GM12873 (cell line): ENCODE measurements at regions not wholly inside any gene's neighbourhood (a gene's known extent, or its start where the extent isn't known, plus 50 kb on each side); places are given as distances from the start of the nearest gene placed in this dataset.

ENCODE experiments used
- TF ChIP-seq, protein P1 (sequence below): IDR thresholded peaks from 2 replicates; pipeline ENCODE4 v1.5.1; 2012; ENCODE audit warnings: low read depth, mild to moderate bottlenecking, moderate library complexity, low read length, control low read depth; ENCODE audit not compliant: insufficient read depth; ENCODE audit errors: missing control alignments

DNA sequence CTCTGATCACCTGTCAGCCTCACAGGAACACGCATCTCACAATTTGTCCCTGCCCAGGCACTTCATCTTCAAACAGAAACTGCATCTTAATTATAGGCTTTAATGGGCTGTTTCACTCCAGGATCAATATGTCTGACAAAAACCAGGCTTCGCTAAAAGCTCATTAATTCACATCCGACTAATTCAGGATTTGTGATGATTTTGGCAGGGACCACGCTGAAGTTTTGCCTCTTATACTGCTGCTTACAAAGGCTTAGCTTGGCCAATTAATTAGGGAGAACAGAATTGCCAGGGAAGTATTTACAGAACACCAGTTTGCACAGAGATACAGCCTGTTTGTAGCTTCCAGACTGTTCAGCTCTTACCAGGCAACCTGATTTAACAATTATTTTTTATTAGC lies 541.0 kb upstream of the SPTLC3 start:
- TF ChIP-seq, protein P1, sequence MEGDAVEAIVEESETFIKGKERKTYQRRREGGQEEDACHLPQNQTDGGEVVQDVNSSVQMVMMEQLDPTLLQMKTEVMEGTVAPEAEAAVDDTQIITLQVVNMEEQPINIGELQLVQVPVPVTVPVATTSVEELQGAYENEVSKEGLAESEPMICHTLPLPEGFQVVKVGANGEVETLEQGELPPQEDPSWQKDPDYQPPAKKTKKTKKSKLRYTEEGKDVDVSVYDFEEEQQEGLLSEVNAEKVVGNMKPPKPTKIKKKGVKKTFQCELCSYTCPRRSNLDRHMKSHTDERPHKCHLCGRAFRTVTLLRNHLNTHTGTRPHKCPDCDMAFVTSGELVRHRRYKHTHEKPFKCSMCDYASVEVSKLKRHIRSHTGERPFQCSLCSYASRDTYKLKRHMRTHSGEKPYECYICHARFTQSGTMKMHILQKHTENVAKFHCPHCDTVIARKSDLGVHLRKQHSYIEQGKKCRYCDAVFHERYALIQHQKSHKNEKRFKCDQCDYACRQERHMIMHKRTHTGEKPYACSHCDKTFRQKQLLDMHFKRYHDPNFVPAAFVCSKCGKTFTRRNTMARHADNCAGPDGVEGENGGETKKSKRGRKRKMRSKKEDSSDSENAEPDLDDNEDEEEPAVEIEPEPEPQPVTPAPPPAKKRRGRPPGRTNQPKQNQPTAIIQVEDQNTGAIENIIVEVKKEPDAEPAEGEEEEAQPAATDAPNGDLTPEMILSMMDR, result no peak

DNA sequence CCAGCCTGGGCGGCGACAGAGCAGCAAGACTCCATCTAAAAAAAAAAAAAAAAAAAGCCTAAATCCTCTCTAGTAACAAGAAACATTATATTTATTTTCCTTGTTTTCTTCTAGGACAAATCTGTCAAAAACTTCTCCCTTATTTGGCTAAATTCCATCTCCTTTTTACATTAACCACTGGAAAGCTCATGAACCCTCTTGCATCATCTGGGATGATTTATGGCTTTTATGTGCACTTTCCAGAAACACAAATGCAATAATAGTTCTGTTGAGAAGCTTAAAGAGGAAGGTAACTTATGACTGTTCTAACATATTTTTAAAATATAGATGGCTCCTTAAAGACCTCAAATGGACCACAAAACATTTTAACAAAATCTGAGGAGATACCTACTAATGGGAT lies 526.1 kb upstream of the SPTLC3 start:
- TF ChIP-seq, protein P1, result no peak

DNA sequence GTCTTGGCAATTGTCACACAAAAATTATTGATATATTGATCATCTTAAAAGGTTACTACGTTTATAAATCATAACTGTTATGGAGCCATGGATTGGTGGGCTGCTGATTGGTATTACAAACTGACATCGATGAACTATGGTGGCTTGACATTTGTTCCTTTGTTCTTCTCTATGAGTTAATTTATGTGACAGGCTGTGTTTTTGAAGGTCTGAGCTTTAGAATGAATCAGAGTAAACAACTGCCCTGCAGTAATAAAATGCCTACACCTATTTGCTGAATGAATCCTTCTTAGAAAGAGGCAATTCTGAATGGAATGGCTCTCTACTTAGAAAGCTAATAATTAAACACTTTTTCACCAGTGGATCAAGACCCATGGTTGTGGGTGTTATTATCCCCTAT lies 506.3 kb upstream of the SPTLC3 start:
- TF ChIP-seq, protein P1, result no peak

DNA sequence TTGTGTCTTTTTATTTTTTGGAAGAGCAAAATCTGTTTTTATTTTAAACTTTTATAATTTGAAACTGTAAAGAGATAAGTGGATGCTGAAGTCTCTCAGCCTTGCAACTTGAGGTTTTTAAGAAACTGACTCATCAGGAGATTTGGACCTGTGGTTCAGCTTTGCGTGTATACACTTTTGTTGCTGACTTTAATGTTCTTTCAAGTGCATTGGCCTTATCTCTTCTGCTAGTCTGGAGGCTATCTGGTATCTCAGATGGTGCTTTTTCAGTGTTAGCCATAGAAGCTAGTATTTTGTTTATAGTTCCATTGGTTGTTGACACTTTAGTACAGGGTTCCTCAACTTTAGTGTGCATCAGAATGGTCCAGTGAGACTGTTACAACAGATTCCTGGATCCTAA lies 504.0 kb upstream of the SPTLC3 start:
- TF ChIP-seq, protein P1, result no peak

DNA sequence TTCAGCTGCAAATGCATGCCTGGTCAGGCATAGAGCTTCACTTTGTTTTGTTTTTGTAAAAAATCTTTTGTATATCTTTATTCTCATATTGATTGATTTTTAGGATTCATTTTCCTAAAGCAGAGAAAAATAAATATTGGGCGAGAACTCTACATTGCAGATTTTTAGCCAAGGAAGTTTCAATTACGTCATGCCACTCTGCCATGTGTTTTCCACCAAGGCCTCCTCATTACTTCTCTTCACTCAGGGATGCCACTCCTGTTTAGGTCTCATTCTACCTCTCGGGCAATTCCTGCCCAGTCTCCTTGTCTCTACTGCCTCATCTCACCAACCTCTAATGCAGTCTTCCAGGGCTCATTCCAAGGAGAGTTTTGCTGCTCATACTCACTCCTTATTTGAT lies 497.3 kb upstream of the SPTLC3 start:
- TF ChIP-seq, protein P1, result no peak

DNA sequence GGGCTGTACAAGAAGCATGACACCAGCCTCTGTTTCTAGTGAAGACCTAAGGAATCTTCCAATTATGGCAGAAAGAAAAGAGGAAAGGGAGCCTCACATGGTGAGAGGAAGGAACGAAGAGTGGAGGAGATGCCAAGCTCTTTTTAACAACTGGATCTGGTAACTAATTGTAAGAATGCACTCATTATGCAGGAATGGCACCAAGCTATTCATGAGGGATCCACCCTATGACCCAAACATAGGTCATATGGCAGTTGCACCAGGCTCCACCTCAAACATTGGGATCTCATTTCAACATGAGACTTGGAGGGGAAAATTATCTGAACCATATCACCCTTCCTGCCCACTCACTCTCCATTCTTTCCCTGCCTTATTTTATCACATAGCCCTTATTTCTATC lies 496.0 kb upstream of the SPTLC3 start:
- TF ChIP-seq, protein P1, result no peak

DNA sequence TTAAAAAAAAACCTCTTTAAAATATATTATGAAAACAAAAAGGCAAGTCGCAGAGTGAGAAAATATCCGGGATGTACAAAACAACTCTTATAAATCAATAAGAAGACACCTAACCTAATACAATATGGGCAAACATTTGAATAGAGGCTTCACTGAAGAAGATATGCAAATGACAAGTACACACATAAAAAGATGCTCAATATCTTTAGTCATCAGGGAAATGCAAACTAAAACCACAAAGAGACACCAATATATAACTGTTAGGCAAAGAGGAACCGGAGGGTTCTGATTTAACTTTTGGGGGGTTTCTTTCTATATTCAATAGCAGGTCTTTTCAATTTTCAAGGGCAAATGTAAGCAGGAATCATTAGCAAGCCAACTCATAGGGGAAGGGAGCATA lies 480.7 kb upstream of the SPTLC3 start:
- TF ChIP-seq, protein P1, result no peak
